WTC11 (cell line): ENCODE measurements at regions not wholly inside any gene's neighbourhood (a gene's known extent, or its start where the extent isn't known, plus 50 kb on each side); places are given as distances from the start of the nearest gene placed in this dataset.

Source experiments
- ATAC-seq: fragments of 200-7000 bp; cut with Tn5 transposase; 2 replicates; pipeline ENCODE4 v1.10.0; 2021; ENCODE audit warnings: mild to moderate bottlenecking, moderate library complexity
- CTCF ChIA-PET: fragments of 300-600 bp; sonication (Branson Sonifier 250); formaldehyde crosslinking; loops from one replicate; lab custom pipeline; 2021; ENCODE audit warnings: antibody characterized with exemption; lab: Charles Lee
- POLR2A ChIA-PET: fragments of 350-600 bp; sonication (Branson Sonifier 250); formaldehyde crosslinking; loops from one replicate; lab custom pipeline; 2021; ENCODE audit warnings: antibody characterized with exemption; lab: Charles Lee
- DNase-seq: peaks from one replicate; pipeline ENCODE4 v3.0.0; 2021; ENCODE audit warnings: low spot score
- H3K27ac Mint-ChIP-seq: 2 replicates; pipeline ENCODE4 v1.8.0; 2021; ENCODE audit warnings: mixed read lengths
- H3K27me3 Mint-ChIP-seq: 2 replicates; pipeline ENCODE4 v1.8.0; 2021; ENCODE audit warnings: low read depth, mild to moderate bottlenecking, moderate library complexity, mixed read lengths
- H3K36me3 Mint-ChIP-seq: 2 replicates; pipeline ENCODE4 v1.8.0; 2021; ENCODE audit warnings: mixed read lengths
- H3K4me1 Mint-ChIP-seq: 2 replicates; pipeline ENCODE4 v1.8.0; 2022; ENCODE audit warnings: mixed read lengths
- H3K4me3 Mint-ChIP-seq: 2 replicates; pipeline ENCODE4 v1.8.0; 2021; ENCODE audit warnings: mild to moderate bottlenecking, moderate library complexity, mixed read lengths
- H3K9me3 Mint-ChIP-seq: 2 replicates; pipeline ENCODE4 v1.8.0; 2021; ENCODE audit warnings: mixed read lengths
- ARID4B ChIP-seq: sonication (generic); formaldehyde crosslinking; IDR thresholded peaks from 2 replicates; pipeline ENCODE4 v1.8.0; 2023; ENCODE audit warnings: missing genetic modification reagents, mild to moderate bottlenecking, borderline replicate concordance
- ATF1 ChIP-seq: sonication (generic); formaldehyde crosslinking; IDR thresholded peaks from 2 replicates; pipeline ENCODE4 v1.8.1; 2023; ENCODE audit warnings: mild to moderate bottlenecking, moderate library complexity, missing genetic modification reagents
- ATF2 ChIP-seq: sonication (generic); formaldehyde crosslinking; IDR thresholded peaks from 2 replicates; pipeline ENCODE4 v1.8.1; 2022; ENCODE audit warnings: low read depth, missing genetic modification reagents, borderline replicate concordance
- ATF3 ChIP-seq: sonication (generic); formaldehyde crosslinking; conservative IDR thresholded peaks from 2 replicates; pipeline ENCODE4 v1.8.1; 2022; ENCODE audit warnings: mild to moderate bottlenecking, missing genetic modification reagents
- ELF4 ChIP-seq: sonication (generic); formaldehyde crosslinking; IDR thresholded peaks from 2 replicates; pipeline ENCODE4 v1.8.1; 2022; ENCODE audit warnings: low read depth, mild to moderate bottlenecking, moderate library complexity, missing genetic modification reagents
- GTF2I ChIP-seq: fragments of 250-450 bp; sonication (Bioruptor Pico); conservative IDR thresholded peaks from 2 replicates; pipeline ENCODE4 v1.4.0; 2021; ENCODE audit warnings: mild to moderate bottlenecking
- JAZF1 ChIP-seq: fragments of 250-450 bp; sonication (Bioruptor Pico); IDR thresholded peaks from 2 replicates; pipeline ENCODE4 v1.9.0; 2021; ENCODE audit warnings: moderate library complexity, mild to moderate bottlenecking, inconsistent platforms
- ZMAT4 ChIP-seq: fragments of 250-450 bp; sonication (Bioruptor Pico); IDR thresholded peaks from 2 replicates; pipeline ENCODE4 v1.9.0; 2021; ENCODE audit warnings: mild to moderate bottlenecking
- ZNF263 ChIP-seq: sonication (generic); formaldehyde crosslinking; IDR thresholded peaks from 2 replicates; pipeline ENCODE4 v1.8.1; 2022; ENCODE audit warnings: low read depth, mild to moderate bottlenecking, moderate library complexity, missing genetic modification reagents
- ZNF317 ChIP-seq: sonication (generic); formaldehyde crosslinking; IDR thresholded peaks from 2 replicates; pipeline ENCODE4 v1.8.1; 2023; ENCODE audit warnings: low read depth, mild to moderate bottlenecking, moderate library complexity, missing genetic modification reagents, borderline replicate concordance
- ZNF396 ChIP-seq: fragments of 250-450 bp; sonication (Bioruptor Pico); IDR thresholded peaks from 2 replicates; pipeline ENCODE4 v1.8.0; 2021; ENCODE audit warnings: mild to moderate bottlenecking, moderate library complexity, borderline replicate concordance
- ZNF671 ChIP-seq: fragments of 250-450 bp; sonication (Bioruptor Pico); IDR thresholded peaks from 2 replicates; pipeline ENCODE4 v1.8.0; 2021; ENCODE audit warnings: mild to moderate bottlenecking

- no peak overlapping the region for H3K4me3 Mint-ChIP-seq
- no peak for DNase-seq
- POLR2A ChIA-PET: interaction anchor here (0.7 kb wide), 1 partner anchor 183 kb away, joined by 4 read pairs; no protein-coding TSS in a partner anchor
- H3K4me1 Mint-ChIP-seq: peaks cover 11% of the 10 kb centered on the region
- no peaks in the 10 kb centered on the region for H3K9me3 Mint-ChIP-seq
- H3K36me3 Mint-ChIP-seq: no peaks in the 10 kb centered on the region; the same call in 1 of the 2 replicates
- H3K27me3 Mint-ChIP-seq: no peaks in the 10 kb centered on the region
- no peak for TF ChIP-seq GTF2I (CRISPR knock-in tag)
- TF ChIP-seq ZNF263 (CRISPR knock-in tag): no peak
- no peak for TF ChIP-seq ELF4
- no peak for TF ChIP-seq ZNF396 (CRISPR knock-in tag)
- no peak for TF ChIP-seq ARID4B (CRISPR knock-in tag)
- TF ChIP-seq JAZF1 (CRISPR knock-in tag): no peak
- no peak for TF ChIP-seq ZNF317 (CRISPR knock-in tag)
- TF ChIP-seq ATF2 (CRISPR knock-in tag): no peak
- TF ChIP-seq ATF1 (CRISPR knock-in tag): no peak
- no peak for TF ChIP-seq ZMAT4 (CRISPR knock-in tag)
- TF ChIP-seq ZNF671 (CRISPR knock-in tag): no peak
- no peak for ATAC-seq
- CTCF ChIA-PET: no interaction called here
- H3K27ac Mint-ChIP-seq: no peak overlapping the region
These were observed 676.3 kb upstream of the CCDC54 start for GRCh38 chr3:106700981-106701380.

- Mint-ChIP-seq H3K36me3 (no peaks in the 10 kb centered on the region; the same call in 1 of the 2 replicates), H3K27me3 (no peaks in the 10 kb centered on the region), H3K4me1 (peaks cover 11% of the 10 kb centered on the region), H3K9me3 (no peaks in the 10 kb centered on the region), H3K27ac (no peak overlapping the region), H3K4me3 (no peak overlapping the region)
- ChIA-PET POLR2A (no interaction called here), CTCF (no interaction called here)
- TF ChIP-seq ATF3 (CRISPR knock-in tag) (no peak), ARID4B (CRISPR knock-in tag) (no peak)
- no peak for DNase-seq
- ATAC-seq: no peak
These were observed 673.7 kb upstream of the CCDC54 start for GRCh38 chr3:106703524-106703923.
